HCT116 (cell line): ENCODE measurements at regions not wholly inside any gene's neighbourhood (a gene's known extent, or its start where the extent isn't known, plus 50 kb on each side); places are given as distances from the start of the nearest gene placed in this dataset.

Experiments
- ATAC-seq: fragments of 200-7000 bp; cut with Tn5 transposase; 2 replicates; pipeline ENCODE4 v1.9.1; 2020; ENCODE audit warnings: mild to moderate bottlenecking, moderate library complexity
- BruUV-seq: library from RNA; stranded (reverse); fragments of 400-500 nt; replicated peaks from 2 replicates; lab custom pipeline; 2021; lab: Mats Ljungman, UMichigan
- CTCF ChIA-PET: fragments of 300-600 bp; sonication (Branson Sonifier 250); formaldehyde crosslinking; loops from one replicate; lab custom pipeline; 2021; ENCODE audit warnings: antibody characterized with exemption; lab: Charles Lee
- POLR2A ChIA-PET: fragments of 300-600, 350-600 bp; sonication (Branson Sonifier 250); formaldehyde crosslinking; loops from one replicate; lab custom pipeline; 2021; ENCODE audit warnings: antibody characterized with exemption; lab: Charles Lee
- RAD21 ChIA-PET, 2 experiments: fragments of 300-600 bp; sonication (Branson Sonifier 250); formaldehyde crosslinking; loops; one replicate each; lab custom pipeline; 2023; ENCODE audit warnings: low total read pairs in 2 of 2; ENCODE audit not compliant: uncharacterized antibody in 2 of 2, unreplicated experiment in 2 of 2, low non-redundant PET in 1 of 2; lab: Charles Lee
- DNase-seq: peaks from one replicate; pipeline ENCODE4 v3.0.0-alpha.2; 2010; ENCODE audit warnings: low read depth, low spot score
- H2AFZ ChIP-seq: fragments of 200-600 bp; shearing (Covaris generic), sonication (generic); 2 replicates; pipeline ENCODE4 v1.6.1; 2017; ENCODE audit warnings: low read depth, mixed run types, mixed read lengths, antibody characterized with exemption, low read length; ENCODE audit not compliant: poor library complexity, severe bottlenecking
- H3K27ac ChIP-seq: 2 replicates; pipeline ENCODE4 v1.5.1; 2012; ENCODE audit warnings: low read depth, low read length
- H3K27me3 ChIP-seq: fragments of 200-600 bp; sonication (generic); 2 replicates; pipeline ENCODE4 v1.6.1; 2016; ENCODE audit warnings: mixed run types, low read length, mixed read lengths; ENCODE audit not compliant: insufficient read depth
- H3K36me3 ChIP-seq, 2 experiments: fragments of 200-500 bp in 1 of 2; fragments of 200-600 bp in 1 of 2; sonication (Bioruptor generic) in 1 of 2; sonication (generic) in 1 of 2; 2 replicates each; pipeline versions ENCODE4 v1.5.1 to v1.6.1; 2014 to 2016; ENCODE audit warnings: low read length in 2 of 2, inconsistent platforms in 1 of 2, mixed read lengths in 1 of 2, mixed run types in 1 of 2; ENCODE audit not compliant: insufficient read depth in 2 of 2, control insufficient read depth in 1 of 2
- H3K4me1 ChIP-seq, 2 experiments: fragments of 200-600 bp in 1 of 2; sonication (generic) in 1 of 2; 2 replicates each; pipeline versions ENCODE4 v1.5.1 to v1.6.1; 2012 to 2017; ENCODE audit warnings: low read length in 2 of 2, inconsistent platforms in 1 of 2, mild to moderate bottlenecking in 1 of 2, mixed read lengths in 1 of 2, mixed run types in 1 of 2, moderate library complexity in 1 of 2; ENCODE audit not compliant: insufficient read depth in 2 of 2, control insufficient read depth in 1 of 2
- H3K4me2 ChIP-seq: fragments of 200-600 bp; sonication (generic); 2 replicates; pipeline ENCODE4 v1.6.1; 2017; ENCODE audit warnings: mixed run types, low read length, mixed read lengths
- H3K4me3 ChIP-seq, 2 experiments: fragments of 200-600 bp in 1 of 2; sonication (generic) in 1 of 2; replicated peaks in 1 of 2; 2 replicates each; pipeline ENCODE4 v1.5.1; 2011 to 2016; ENCODE audit warnings: low read length in 2 of 2, control low read depth in 1 of 2, low read depth in 1 of 2, mild to moderate bottlenecking in 1 of 2, mixed read lengths in 1 of 2, mixed run types in 1 of 2
- H3K79me2 ChIP-seq: fragments of 200-600 bp; sonication (generic); 2 replicates; pipeline ENCODE4 v1.6.1; 2017; ENCODE audit warnings: mild to moderate bottlenecking, mixed run types, low read length, moderate library complexity, mixed read lengths; ENCODE audit not compliant: insufficient read depth
- H3K9ac ChIP-seq: fragments of 200-600 bp; sonication (generic); 2 replicates; pipeline ENCODE4 v1.6.1; 2016; ENCODE audit warnings: low read length, mixed read lengths
- H3K9me2 ChIP-seq: fragments of 200-600 bp; sonication (generic), shearing (Covaris generic); 2 replicates; pipeline ENCODE4 v1.6.1; 2017; ENCODE audit warnings: mixed run types, mild to moderate bottlenecking, moderate library complexity; ENCODE audit not compliant: insufficient read depth
- H3K9me3 ChIP-seq, 2 experiments: fragments of 200-500 bp in 1 of 2; fragments of 200-600 bp in 1 of 2; sonication (Bioruptor generic) in 1 of 2; sonication (generic) in 1 of 2; 2 replicates each; pipeline ENCODE4 v1.6.1; 2014 to 2017; ENCODE audit warnings: low read length in 2 of 2, mixed read lengths in 2 of 2, inconsistent platforms in 1 of 2, low read depth in 1 of 2, mild to moderate bottlenecking in 1 of 2, mixed run types in 1 of 2, moderate library complexity in 1 of 2; ENCODE audit not compliant: control insufficient read depth in 1 of 2, insufficient read depth in 1 of 2
- H4K20me1 ChIP-seq: fragments of 200-600 bp; sonication (generic), shearing (Covaris generic); 2 replicates; pipeline ENCODE4 v1.6.1; 2017; ENCODE audit warnings: mixed run types, mild to moderate bottlenecking, moderate library complexity; ENCODE audit not compliant: insufficient read depth
- CBX3 ChIP-seq: IDR thresholded peaks from 2 replicates; pipeline ENCODE4 v1.6.1; 2012; ENCODE audit warnings: low read depth
- CEBPB ChIP-seq: IDR thresholded peaks from 2 replicates; pipeline ENCODE4 v1.6.1; 2012; ENCODE audit warnings: low read depth
- CTCF ChIP-seq, 3 experiments: fragments of 200-600 bp in 1 of 3; sonication (generic) in 1 of 3; IDR thresholded peaks in 2 of 3; conservative IDR thresholded peaks in 1 of 3; 2 replicates each; pipeline ENCODE4 v1.5.1; 2012 to 2017; ENCODE audit warnings: low read depth in 2 of 3, low read length in 2 of 3, antibody characterized with exemption in 1 of 3, borderline replicate concordance in 1 of 3, control low read depth in 1 of 3, mild to moderate bottlenecking in 1 of 3, mixed read lengths in 1 of 3, mixed run types in 1 of 3, moderate library complexity in 1 of 3; ENCODE audit not compliant: insufficient read depth in 1 of 3
- EGR1 ChIP-seq: IDR thresholded peaks from 2 replicates; pipeline ENCODE4 v1.6.1; 2012; ENCODE audit warnings: low read depth
- EZH2 ChIP-seq: fragments of 200-600 bp; sonication (generic); IDR thresholded peaks from 2 replicates; pipeline ENCODE4 v1.6.1; 2017; ENCODE audit warnings: antibody characterized with exemption, mixed run types
- FOSL1 ChIP-seq: IDR thresholded peaks from 2 replicates; pipeline ENCODE4 v1.6.1; 2012; ENCODE audit warnings: low read depth
- POLR2A ChIP-seq: IDR thresholded peaks from 2 replicates; pipeline ENCODE4 v1.7.0; 2011; ENCODE audit warnings: borderline replicate concordance; ENCODE audit not compliant: insufficient read depth, insufficient read length; ENCODE audit errors: extremely low read depth
- RAD21 ChIP-seq: IDR thresholded peaks from 2 replicates; pipeline ENCODE4 v1.6.1; 2012; ENCODE audit warnings: low read depth, mild to moderate bottlenecking
- REST ChIP-seq: IDR thresholded peaks from 2 replicates; pipeline ENCODE4 v1.6.1; 2012; ENCODE audit warnings: low read depth
- SIN3A ChIP-seq: IDR thresholded peaks from 2 replicates; pipeline ENCODE4 v1.6.1; 2012; ENCODE audit warnings: low read depth
- YY1 ChIP-seq: IDR thresholded peaks from 2 replicates; pipeline ENCODE4 v1.6.1; 2011; ENCODE audit warnings: low read length, low read depth, moderate library complexity, mild to moderate bottlenecking; ENCODE audit not compliant: insufficient replicate concordance; ENCODE audit errors: extremely low read depth
- ZBTB33 ChIP-seq: IDR thresholded peaks from 2 replicates; pipeline ENCODE4 v1.6.1; 2011; ENCODE audit warnings: mild to moderate bottlenecking, low read length, moderate library complexity; ENCODE audit not compliant: insufficient replicate concordance; ENCODE audit errors: extremely low read depth
- intact Hi-C: fragments of 100-400 bp; cut with micrococcal nuclease; formaldehyde crosslinking; loops from 2 replicates; pipeline ENCODE4 v1.10.0; 2022

GRCh38 chrX:142860944-142861343 lies 164.8 kb upstream of the SPANXN4 start:
- RAD21 ChIA-PET: no interaction called here
- ATAC-seq (no peak), DNase-seq (no peak)
- CTCF ChIA-PET: no interaction called here
- Histone ChIP-seq H3K79me2 (no peaks in the 10 kb centered on the region), H3K27me3 (no peaks in the 10 kb centered on the region), H3K36me3 (no peaks in the 10 kb centered on the region), H3K4me2 (no peak overlapping the region), H3K4me3 (no peak overlapping the region), H3K4me1 (no peaks in the 10 kb centered on the region), H4K20me1 (no peaks in the 10 kb centered on the region), H3K9me2 (no peaks in the 10 kb centered on the region), H3K9ac (no peak overlapping the region), H2AFZ (no peak overlapping the region), H3K9me3 (no peaks in the 10 kb centered on the region), H3K27ac (no peak overlapping the region)
- intact Hi-C loops: no loop called here
- POLR2A ChIA-PET: no interaction called here
- no peak for TF ChIP-seq SIN3A
- TF ChIP-seq EZH2: no peak
- no peak for TF ChIP-seq EGR1
- TF ChIP-seq POLR2A: no peak
- no peak for TF ChIP-seq REST
- TF ChIP-seq CTCF (IDR thresholded peaks at IDR 0.05 in 2 of 3, conservative IDR thresholded peaks at IDR 0.05 in 1 of 3; ENCODE audit: borderline replicate concordance in 1 of 3, insufficient read depth in 1 of 3, low read depth in 2 of 3, low read length in 2 of 3): no peak
- TF ChIP-seq FOSL1: no peak
- no peak for TF ChIP-seq YY1
- no peak for TF ChIP-seq CBX3
- TF ChIP-seq CEBPB: no peak
- TF ChIP-seq RAD21: no peak
- no peak for TF ChIP-seq ZBTB33
- BruUV-seq: no TSS peak
